OCI-M2 (cell line): ENCODE measurements at regions not wholly inside any gene's neighbourhood (a gene's known extent, or its start where the extent isn't known, plus 50 kb on each side); places are given as distances from the start of the nearest gene placed in this dataset.
"Not testable (repeated sequence)": the region's sequence is repeated elsewhere in the genome, so short reads cannot be mapped to it uniquely, and the experiment has no call there.

Experiments
- DNase-seq: peaks from one replicate; lab custom pipeline; 2025; ENCODE audit not compliant: unreplicated experiment; lab: John Stamatoyannopoulos, UW

GRCh38 chr2:7867867-7868266, 814.0 kb upstream of the ID2 start:
- no peak for DNase-seq

GRCh38 chr2:7868836-7869235, 813.0 kb upstream of the ID2 start:
- no peak for DNase-seq

GRCh38 chr2:7876445-7876844, 805.4 kb upstream of the ID2 start:
- not testable (repeated sequence) for DNase-seq

- not testable (repeated sequence) for DNase-seq
These were observed 803.6 kb upstream of the ID2 start for GRCh38 chr2:7878266-7878665.

GRCh38 chr2:7878786-7879482, 802.9 kb upstream of the ID2 start:
- DNase-seq = no peak

- DNase-seq = no peak
These were observed 802.4 kb upstream of the ID2 start for GRCh38 chr2:7879483-7879835.

GRCh38 chr2:7880126-7880525, 801.7 kb upstream of the ID2 start:
- DNase-seq = no peak

GRCh38 chr2:7880566-7880965, 801.3 kb upstream of the ID2 start:
- no peak for DNase-seq

GRCh38 chr2:7881063-7881462, 800.8 kb upstream of the ID2 start:
- DNase-seq = no peak

GRCh38 chr2:7881466-7881865, 800.4 kb upstream of the ID2 start:
- no peak for DNase-seq

GRCh38 chr2:7882296-7882695, 799.6 kb upstream of the ID2 start:
- no peak for DNase-seq

- no peak for DNase-seq
These were observed 797.5 kb upstream of the ID2 start for GRCh38 chr2:7884338-7884737.

GRCh38 chr2:7886666-7887065, 795.2 kb upstream of the ID2 start:
- no peak for DNase-seq

GRCh38 chr2:7887441-7887840, 794.4 kb upstream of the ID2 start:
- DNase-seq = no peak

GRCh38 chr2:7888876-7889275, 793.0 kb upstream of the ID2 start:
- no peak for DNase-seq

- DNase-seq = no peak
These were observed 790.5 kb upstream of the ID2 start for GRCh38 chr2:7891312-7891711.

GRCh38 chr2:7895289-7895688, 786.6 kb upstream of the ID2 start:
- no peak for DNase-seq

GRCh38 chr2:7896940-7897487, 784.8 kb upstream of the ID2 start:
- no peak for DNase-seq

GRCh38 chr2:7899241-7899640, 782.6 kb upstream of the ID2 start:
- DNase-seq = no peak

- DNase-seq = no peak
These were observed 781.9 kb upstream of the ID2 start for GRCh38 chr2:7899923-7900322.

GRCh38 chr2:7900593-7900992, 781.3 kb upstream of the ID2 start:
- DNase-seq = no peak

- DNase-seq = no peak
These were observed 779.5 kb upstream of the ID2 start for GRCh38 chr2:7902251-7902765.

- no peak for DNase-seq
These were observed 777.5 kb upstream of the ID2 start for GRCh38 chr2:7904319-7904718.
